AG04450 (cell line): ENCODE measurements at regions not wholly inside any gene's neighbourhood (a gene's known extent, or its start where the extent isn't known, plus 50 kb on each side); places are given as distances from the start of the nearest gene placed in this dataset.

Experiments
- CTCF ChIA-PET: fragments of 300-600, 350-600 bp; formaldehyde crosslinking; extraction: SDS; loops from one replicate; lab custom pipeline; 2022; ENCODE audit warnings: antibody characterized with exemption, inconsistent platforms; lab: Charles Lee
- POLR2A ChIA-PET: fragments of 350-600 bp; formaldehyde crosslinking; extraction: SDS; loops from one replicate; lab custom pipeline; 2021; ENCODE audit warnings: antibody characterized with exemption, inconsistent platforms; lab: Yijun Ruan, JAX
- DNase-seq: peaks from one replicate; pipeline ENCODE4 v3.0.0-alpha.2; 2011; ENCODE audit warnings: low read depth, low spot score
- H3K27ac ChIP-seq: one replicate; pipeline ENCODE4 v1.5.1; 2012; ENCODE audit warnings: low read depth, low read length, control low read depth
- H3K27me3 ChIP-seq: one replicate; pipeline ENCODE4 v1.6.0; 2012; ENCODE audit warnings: low read length; ENCODE audit not compliant: control insufficient read depth, insufficient read depth
- H3K4me3 ChIP-seq: 2 replicates; pipeline ENCODE4 v1.5.1; 2011; ENCODE audit warnings: mild to moderate bottlenecking, low read depth, low read length, control low read depth
- H3K9me3 ChIP-seq: 2 replicates; pipeline ENCODE4 v1.5.1; 2012; ENCODE audit warnings: low read length; ENCODE audit not compliant: control insufficient read depth, insufficient read depth
- TF ChIP-seq, protein P1 (sequence below): IDR thresholded peaks from 2 replicates; pipeline ENCODE4 v1.5.1; 2011; ENCODE audit warnings: low read depth, low read length, control low read depth, inconsistent platforms

DNA sequence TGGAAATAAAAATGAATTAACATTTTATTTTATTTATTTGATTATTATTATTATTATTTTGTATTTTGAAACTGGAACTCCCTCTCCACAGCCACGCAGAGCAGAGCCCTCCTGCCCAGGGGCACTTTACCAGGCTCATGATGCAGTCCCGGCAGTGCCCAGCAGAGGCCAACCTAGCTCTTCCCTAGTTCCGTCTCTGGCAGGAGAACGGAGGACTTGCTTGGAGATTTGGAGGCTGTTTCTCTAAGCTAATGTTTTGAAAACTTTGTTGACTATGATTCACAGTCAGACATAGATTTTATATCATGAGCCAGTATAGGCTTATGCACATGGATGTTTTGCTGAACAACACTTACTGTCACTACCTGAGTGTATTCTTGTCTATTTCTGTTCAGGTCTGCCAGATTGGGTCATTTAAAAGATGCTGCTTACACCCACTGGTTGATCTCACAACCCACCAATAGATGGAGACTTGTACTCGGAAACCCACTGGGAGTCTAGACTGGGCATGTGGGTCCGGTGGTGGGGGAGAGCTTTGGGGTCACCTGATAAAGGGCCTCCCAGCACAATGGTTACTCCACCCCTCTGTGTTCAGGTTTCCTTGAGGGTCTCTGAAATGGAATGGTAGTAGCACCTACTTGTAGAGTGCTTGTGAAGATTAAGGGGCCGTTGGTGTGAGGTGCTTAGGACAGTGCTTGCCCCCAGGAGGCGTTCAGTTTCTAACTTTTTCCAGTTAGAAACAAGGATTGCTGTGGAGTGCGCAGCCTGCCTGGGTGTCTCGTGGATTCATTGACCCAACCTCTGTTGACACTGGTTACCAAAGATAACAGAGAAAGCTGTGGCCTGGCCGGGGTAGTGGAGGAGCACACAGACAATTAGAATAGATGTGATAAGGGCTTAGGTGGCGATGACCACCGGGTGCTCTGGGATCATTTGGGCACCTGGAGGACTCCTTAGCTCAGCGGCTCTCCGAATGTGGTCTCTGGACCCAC is 177.3 kb downstream of the HAUS1 start:
- peak; percentile 49 for DNase-seq
- H3K4me3 ChIP-seq: no peak overlapping the region
- ChIA-PET POLR2A (interaction anchor here (0.6 kb wide), 1 partner anchor 21 kb away, joined by 5 read pairs; no protein-coding TSS in a partner anchor), CTCF (interaction anchor here (0.6 to 8.3 kb wide), 46 partner anchors 10 to 666 kb away, joined by 3 to 117 read pairs (median 5); partner anchors contain the start of gene LOXHD1)
- no peak overlapping the region for H3K27ac ChIP-seq
- no peaks in the 10 kb centered on the region for H3K9me3 ChIP-seq
- TF ChIP-seq, protein P1, sequence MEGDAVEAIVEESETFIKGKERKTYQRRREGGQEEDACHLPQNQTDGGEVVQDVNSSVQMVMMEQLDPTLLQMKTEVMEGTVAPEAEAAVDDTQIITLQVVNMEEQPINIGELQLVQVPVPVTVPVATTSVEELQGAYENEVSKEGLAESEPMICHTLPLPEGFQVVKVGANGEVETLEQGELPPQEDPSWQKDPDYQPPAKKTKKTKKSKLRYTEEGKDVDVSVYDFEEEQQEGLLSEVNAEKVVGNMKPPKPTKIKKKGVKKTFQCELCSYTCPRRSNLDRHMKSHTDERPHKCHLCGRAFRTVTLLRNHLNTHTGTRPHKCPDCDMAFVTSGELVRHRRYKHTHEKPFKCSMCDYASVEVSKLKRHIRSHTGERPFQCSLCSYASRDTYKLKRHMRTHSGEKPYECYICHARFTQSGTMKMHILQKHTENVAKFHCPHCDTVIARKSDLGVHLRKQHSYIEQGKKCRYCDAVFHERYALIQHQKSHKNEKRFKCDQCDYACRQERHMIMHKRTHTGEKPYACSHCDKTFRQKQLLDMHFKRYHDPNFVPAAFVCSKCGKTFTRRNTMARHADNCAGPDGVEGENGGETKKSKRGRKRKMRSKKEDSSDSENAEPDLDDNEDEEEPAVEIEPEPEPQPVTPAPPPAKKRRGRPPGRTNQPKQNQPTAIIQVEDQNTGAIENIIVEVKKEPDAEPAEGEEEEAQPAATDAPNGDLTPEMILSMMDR: peak; percentile 97
- no peaks in the 10 kb centered on the region for H3K27me3 ChIP-seq

DNA sequence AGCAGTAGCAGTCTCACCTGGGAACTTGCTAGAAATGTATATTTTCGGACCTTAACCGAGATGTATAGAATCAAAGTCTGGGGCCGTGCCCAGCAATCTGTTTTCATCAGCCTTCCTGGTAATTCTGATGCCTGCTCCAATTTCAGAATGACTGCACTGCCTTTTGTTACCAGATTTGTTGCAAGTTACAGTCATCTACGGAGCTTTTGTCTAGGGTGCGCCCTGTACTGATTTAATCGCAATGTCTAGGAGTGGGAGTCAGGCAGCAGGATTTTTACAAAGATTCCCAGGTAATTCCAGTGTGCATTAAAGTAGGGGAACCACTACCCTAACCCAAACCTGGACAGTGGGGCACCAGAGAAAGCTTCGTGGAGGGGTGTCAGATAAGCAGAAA is 178.0 kb downstream of the HAUS1 start:
- Histone ChIP-seq H3K9me3 (no peaks in the 10 kb centered on the region), H3K27ac (no peak overlapping the region), H3K4me3 (no peak overlapping the region), H3K27me3 (no peaks in the 10 kb centered on the region)
- ChIA-PET CTCF (interaction anchor here (0.8 to 8.3 kb wide), 21 partner anchors 9 to 442 kb away, joined by 3 to 117 read pairs (median 6); partner anchors contain the start of gene LOXHD1), POLR2A (no interaction called here)
- no peak for DNase-seq
- TF ChIP-seq, protein P1: no peak

DNA sequence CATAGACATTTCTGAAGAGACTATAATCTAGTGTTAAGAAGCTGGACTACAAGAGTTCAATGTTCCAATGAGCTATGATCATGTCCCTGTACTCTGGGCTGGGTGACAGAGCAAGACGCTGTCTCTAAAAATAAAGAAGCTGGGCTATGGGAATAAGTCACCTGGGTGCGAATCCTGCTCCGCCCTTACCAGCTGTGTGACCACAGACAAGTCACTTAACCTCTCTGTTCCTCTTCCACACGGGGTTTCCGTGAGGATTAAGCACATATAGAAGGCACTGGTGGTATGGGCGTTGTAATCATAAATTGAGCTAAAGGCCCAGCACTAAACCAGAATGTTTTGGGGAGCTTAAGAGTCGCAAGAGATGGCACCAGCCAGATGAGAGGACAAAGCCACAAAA is 178.5 kb downstream of the HAUS1 start:
- no peak for DNase-seq
- Histone ChIP-seq H3K27me3 (no peaks in the 10 kb centered on the region), H3K4me3 (no peak overlapping the region), H3K9me3 (no peaks in the 10 kb centered on the region), H3K27ac (no peak overlapping the region)
- ChIA-PET POLR2A (no interaction called here), CTCF (interaction anchor here (1.1 to 8.3 kb wide), 9 partner anchors 9 to 377 kb away, joined by 3 to 117 read pairs (median 16); partner anchors contain the start of gene LOXHD1)
- TF ChIP-seq, protein P1: no peak

DNA sequence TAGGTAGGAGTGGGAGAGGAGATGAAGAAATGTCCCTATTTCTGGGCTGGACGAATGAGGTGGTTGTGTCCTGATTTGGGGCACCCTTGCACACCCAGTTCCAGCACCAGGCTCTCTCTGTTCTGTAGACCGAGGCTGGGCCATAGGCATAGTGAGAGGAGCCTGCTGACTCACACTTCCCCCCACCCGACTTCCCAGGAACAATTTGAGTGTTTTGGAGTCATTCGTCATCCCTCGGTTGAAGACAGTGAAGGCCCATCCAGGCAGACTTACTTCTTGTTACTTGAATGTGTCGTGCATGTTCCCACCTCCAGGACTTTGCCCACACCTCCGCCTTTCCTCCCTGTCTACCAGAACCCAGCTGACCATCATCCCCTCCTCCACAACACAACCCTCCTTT is 179.1 kb downstream of the HAUS1 start:
- H3K27ac ChIP-seq: no peak overlapping the region
- CTCF ChIA-PET: interaction anchor here (1.4 to 8.3 kb wide), 5 partner anchors 8 to 376 kb away, joined by 4 to 117 read pairs (median 46); partner anchors contain the start of gene LOXHD1
- H3K4me3 ChIP-seq: no peak overlapping the region
- POLR2A ChIA-PET: no interaction called here
- H3K9me3 ChIP-seq: no peaks in the 10 kb centered on the region
- no peaks in the 10 kb centered on the region for H3K27me3 ChIP-seq
- no peak for DNase-seq
- TF ChIP-seq, protein P1: no peak
